ENCODE measurements at regions not wholly inside any gene's neighbourhood (a gene's known extent, or its start where the extent isn't known, plus 50 kb on each side); places are given as distances from the start of the nearest gene placed in this dataset.

GRCh38 chr4:117162976-117163375, 77.6 kb upstream of the TRAM1L1 start:
- TF ChIP-seq CTCF (IDR thresholded peaks at IDR 0.05), result no peak
- TF ChIP-seq ZFX (IDR thresholded peaks at IDR 0.05; ENCODE audit: borderline replicate concordance), result no peak
